Prostate gland (tissue), 2 donors: ENCODE measurements at regions not wholly inside any gene's neighbourhood (a gene's known extent, or its start where the extent isn't known, plus 50 kb on each side); places are given as distances from the start of the nearest gene placed in this dataset.

Experiments
- POLR2A ChIP-seq: fragments of 450-650 bp; IDR thresholded peaks from one replicate; pipeline ENCODE4 v1.6.1; 2016; ENCODE audit warnings: antibody characterized with exemption, mild to moderate bottlenecking
- TF ChIP-seq, protein P1 (sequence below), 4 experiments: fragments of 200-600 bp in 2 of 4; fragments of 450-650 bp in 2 of 4; sonication (generic) in 2 of 4; IDR thresholded peaks; 1 replicate in 3 of 4; 2 replicates in 1 of 4; pipeline ENCODE4 v1.5.1; 2016 to 2019; ENCODE audit warnings: antibody characterized with exemption in 4 of 4, mild to moderate bottlenecking in 2 of 4, moderate library complexity in 2 of 4

- no peak for TF ChIP-seq POLR2A
- TF ChIP-seq, protein P1, sequence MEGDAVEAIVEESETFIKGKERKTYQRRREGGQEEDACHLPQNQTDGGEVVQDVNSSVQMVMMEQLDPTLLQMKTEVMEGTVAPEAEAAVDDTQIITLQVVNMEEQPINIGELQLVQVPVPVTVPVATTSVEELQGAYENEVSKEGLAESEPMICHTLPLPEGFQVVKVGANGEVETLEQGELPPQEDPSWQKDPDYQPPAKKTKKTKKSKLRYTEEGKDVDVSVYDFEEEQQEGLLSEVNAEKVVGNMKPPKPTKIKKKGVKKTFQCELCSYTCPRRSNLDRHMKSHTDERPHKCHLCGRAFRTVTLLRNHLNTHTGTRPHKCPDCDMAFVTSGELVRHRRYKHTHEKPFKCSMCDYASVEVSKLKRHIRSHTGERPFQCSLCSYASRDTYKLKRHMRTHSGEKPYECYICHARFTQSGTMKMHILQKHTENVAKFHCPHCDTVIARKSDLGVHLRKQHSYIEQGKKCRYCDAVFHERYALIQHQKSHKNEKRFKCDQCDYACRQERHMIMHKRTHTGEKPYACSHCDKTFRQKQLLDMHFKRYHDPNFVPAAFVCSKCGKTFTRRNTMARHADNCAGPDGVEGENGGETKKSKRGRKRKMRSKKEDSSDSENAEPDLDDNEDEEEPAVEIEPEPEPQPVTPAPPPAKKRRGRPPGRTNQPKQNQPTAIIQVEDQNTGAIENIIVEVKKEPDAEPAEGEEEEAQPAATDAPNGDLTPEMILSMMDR (IDR thresholded peaks at IDR 0.05) = no peak
Measured at GRCh38 chr2:213214209-213214608, 62.8 kb upstream of the IKZF2 start.
